ENCODE measurements at regions not wholly inside any gene's neighbourhood (a gene's known extent, or its start where the extent isn't known, plus 50 kb on each side); places are given as distances from the start of the nearest gene placed in this dataset.

DNA sequence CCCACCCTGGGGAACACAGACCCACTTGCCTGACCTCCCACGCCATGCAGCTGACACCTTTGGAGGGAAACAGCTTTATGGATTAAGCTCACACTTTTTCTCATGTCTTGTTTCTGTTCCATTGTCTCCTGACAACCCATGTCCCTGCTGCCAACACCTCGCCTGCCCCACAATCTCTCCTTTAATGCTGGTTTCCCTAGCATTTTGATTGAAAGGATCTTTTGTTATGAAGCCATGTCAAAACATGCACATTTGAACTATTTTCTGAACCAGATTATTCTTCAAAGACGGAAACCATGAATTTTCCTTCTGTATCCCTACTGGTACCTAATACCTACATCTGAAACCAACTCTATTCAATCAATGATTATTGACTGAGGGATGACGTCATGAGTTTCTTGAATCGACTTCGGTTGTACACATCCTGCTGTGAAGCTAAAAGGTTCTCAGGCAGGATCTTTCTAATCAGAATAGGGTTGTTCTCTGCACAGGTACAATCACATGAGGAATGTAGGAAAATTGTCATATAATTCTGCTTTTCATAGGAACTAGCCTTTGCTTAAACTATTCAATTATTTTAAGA is 106.2 kb upstream of the NEBL start:
- TF ChIP-seq POLR2A (IDR thresholded peaks at IDR 0.05) (no peak), CTCF (IDR thresholded peaks at IDR 0.05) (no peak), EP300 (IDR thresholded peaks at IDR 0.05; ENCODE audit: low read depth) (no peak)
